T47D (cell line): ENCODE measurements at regions not wholly inside any gene's neighbourhood (a gene's known extent, or its start where the extent isn't known, plus 50 kb on each side); places are given as distances from the start of the nearest gene placed in this dataset.
"Not testable (repeated sequence)": the region's sequence is repeated elsewhere in the genome, so short reads cannot be mapped to it uniquely, and the experiment has no call there.

ENCODE experiments used
- DNase-seq, 2 experiments: peaks; one replicate each; pipeline versions ENCODE4 v3.0.0 to v3.0.0-alpha.2; 2011 to 2012; ENCODE audit warnings: low read depth in 1 of 2, low spot score in 1 of 2
- JUND ChIP-seq: IDR thresholded peaks from 2 replicates; pipeline ENCODE4 v1.6.1; 2012; ENCODE audit warnings: low read depth
- in situ Hi-C: cut with HindIII; loops from 2 replicates; pipeline ENCODE4 v1.10.0; 2016; ENCODE audit warnings: low sequenced_read_pairs, low pct_unique_long_range_greater_than_20kb

DNA sequence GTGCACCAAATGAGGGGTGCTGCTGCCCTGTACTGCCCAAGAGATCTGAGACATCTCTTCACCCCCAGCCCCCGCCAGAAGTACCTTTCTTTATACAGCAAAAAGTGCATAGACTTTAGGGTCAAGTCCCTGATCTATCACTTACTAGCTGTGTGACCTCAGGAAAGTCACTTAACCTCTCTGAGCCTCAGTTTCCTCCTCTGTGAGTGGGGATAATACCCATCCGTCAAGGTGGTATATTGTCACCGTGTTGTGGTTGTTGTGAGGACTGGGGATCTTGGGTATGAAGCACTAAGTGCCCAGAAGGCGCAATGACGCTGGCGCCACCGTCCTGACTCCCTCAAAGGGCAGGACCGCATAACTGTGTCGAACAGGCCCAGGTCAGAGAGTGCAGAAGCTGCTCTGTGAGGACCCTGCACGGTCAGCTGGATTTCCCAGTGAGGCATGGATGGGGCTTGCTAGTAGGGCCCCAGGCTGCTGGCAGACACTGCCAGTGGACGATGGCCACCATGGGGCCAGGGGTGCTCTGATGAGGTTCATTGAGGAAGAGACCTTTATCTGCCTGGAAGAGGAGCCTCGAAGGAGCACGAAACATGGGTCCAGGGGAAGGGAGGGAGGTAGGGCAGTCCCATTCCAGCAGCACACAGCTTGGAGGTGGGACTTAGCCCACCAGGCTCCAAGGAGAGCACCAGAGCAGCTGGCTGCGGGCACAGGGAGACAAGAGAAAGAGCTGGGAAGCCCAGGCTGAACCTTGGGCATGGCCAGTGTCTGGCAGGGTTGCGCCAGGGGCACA lies 61.8 kb upstream of the LAPTM4A start:
- in situ Hi-C loops = no loop called here
- DNase-seq = no peak
- no peak for TF ChIP-seq JUND

DNA sequence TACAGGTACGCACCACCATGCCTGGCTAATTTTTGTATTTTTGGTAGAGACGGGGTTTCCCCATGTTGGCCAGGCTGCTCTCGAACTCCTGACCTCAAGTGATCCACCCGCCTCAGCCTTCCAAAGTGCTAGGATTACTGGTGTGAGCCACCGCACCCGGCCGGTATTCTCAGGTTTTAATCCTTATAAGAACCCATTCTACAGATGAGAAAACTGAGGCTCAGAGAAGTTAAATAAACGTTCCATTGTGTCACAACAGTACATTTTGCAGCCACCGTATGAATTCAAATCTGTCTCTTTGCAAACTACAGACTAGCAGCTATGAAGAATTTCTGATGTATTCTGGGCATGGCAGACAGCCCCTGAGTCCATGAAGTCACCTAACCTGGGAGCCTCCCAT lies 60.9 kb upstream of the LAPTM4A start:
- not testable (repeated sequence) for DNase-seq

GRCh38 chr2:20111311-20112131 lies 60.1 kb upstream of the LAPTM4A start:
- no peak for DNase-seq
- in situ Hi-C loops = no loop called here
- no peak for TF ChIP-seq JUND

More for the DNA sequence above, 60.9 kb upstream of the LAPTM4A start:
- in situ Hi-C loops = not testable (repeated sequence)

DNA sequence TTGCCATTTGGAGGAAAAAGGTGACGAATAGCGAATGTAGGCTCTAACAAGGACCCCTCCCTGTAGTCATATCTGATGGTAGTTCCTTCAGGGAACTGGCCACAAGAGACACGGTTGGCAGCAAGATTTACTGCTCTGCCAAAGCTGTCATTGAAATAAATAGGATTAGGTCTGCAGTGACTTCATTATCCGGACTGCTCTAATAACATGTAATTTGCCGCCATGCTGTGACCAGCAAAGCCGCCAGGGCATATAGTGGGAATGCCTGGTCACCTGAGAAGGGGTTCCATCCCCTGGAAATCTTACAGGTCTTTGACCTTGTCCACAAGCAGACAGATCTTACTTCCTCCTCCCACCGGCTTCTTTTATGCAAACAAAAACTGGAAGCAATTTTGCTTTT lies 59.4 kb upstream of the LAPTM4A start:
- in situ Hi-C loops = no loop called here
- no peak for TF ChIP-seq JUND
- no peak for DNase-seq

DNA sequence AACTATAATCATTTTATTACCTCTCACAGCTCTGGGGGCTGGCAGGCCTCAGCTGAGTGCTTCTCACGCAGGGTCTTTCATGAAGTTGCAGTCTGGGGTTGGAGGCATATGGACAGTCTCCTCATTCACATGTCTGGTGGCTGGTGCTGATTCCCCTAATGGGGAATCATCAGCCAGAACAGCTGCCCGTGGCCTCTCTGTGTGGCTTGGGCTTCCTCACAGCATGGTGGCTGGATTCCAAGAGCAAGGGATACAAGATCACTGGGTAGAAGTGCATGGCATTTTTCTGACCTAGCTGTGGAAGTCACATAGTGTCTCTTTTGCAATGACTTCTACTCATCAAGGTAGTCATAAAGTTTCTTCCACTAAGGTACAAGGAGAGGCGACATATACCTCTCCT lies 59.0 kb upstream of the LAPTM4A start:
- no peak for TF ChIP-seq JUND
- DNase-seq = no peak
- in situ Hi-C loops = no loop called here

GRCh38 chr2:20108655-20109396 lies 57.4 kb upstream of the LAPTM4A start:
- DNase-seq = no peak
- no peak for TF ChIP-seq JUND
- in situ Hi-C loops = no loop called here

DNA sequence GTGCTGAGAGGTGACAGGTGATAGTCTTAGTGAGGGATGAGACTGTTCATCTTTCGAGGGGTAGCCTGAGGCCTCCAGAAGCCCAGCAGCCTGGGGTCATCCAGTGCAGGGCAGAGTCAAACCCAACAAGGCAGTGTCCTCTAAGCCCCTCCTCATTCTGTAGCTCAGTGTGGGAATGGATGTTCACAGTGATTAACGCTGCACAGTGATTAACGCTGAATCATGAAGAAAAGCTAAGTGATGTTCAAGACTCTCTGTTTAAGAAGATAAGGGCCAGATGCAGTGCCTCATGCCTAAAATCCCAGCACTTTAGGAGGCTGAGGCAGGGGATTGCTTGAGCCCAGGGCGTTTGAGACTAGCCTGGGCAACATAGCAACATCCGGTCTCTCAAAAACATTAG lies 56.3 kb upstream of the LAPTM4A start:
- no peak for DNase-seq
- in situ Hi-C loops = no loop called here
- TF ChIP-seq JUND = no peak

DNA sequence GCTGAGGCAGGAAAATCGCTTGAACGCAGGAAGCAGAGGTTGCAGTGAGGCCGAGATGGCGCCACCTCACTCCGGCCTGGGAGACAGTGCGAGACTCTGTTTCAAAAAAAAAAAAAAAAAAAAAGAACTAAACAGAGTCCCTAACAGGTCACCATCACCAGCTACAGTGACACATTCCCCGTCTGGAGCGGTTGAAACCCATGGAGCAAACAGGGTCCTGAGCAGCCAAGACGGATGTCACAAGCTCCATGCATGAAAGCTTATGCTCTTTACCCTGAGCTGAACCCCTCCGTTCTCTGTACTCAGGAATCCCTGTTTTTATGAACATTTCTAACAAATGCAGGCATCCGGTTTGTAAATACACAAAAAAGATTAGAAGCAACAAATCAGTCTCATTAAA lies 55.9 kb upstream of the LAPTM4A start:
- no peak for DNase-seq
- in situ Hi-C loops = no loop called here
- TF ChIP-seq JUND = no peak

GRCh38 chr2:20106746-20107145 lies 55.3 kb upstream of the LAPTM4A start:
- TF ChIP-seq JUND = no peak
- in situ Hi-C loops = no loop called here
- peak in 1 of 2 experiments; percentile 76 for DNase-seq

GRCh38 chr2:20104900-20105545 lies 53.6 kb upstream of the LAPTM4A start:
- DNase-seq = no peak
- TF ChIP-seq JUND = no peak
- in situ Hi-C loops = no loop called here

- in situ Hi-C loops = no loop called here
- peak in 1 of 2 experiments; percentile 39 for DNase-seq
- TF ChIP-seq JUND = no peak
Observed at GRCh38 chr2:20103530-20103929, 52.1 kb upstream of the LAPTM4A start.
